Stomach (tissue), 8 donors: ENCODE measurements at regions not wholly inside any gene's neighbourhood (a gene's known extent, or its start where the extent isn't known, plus 50 kb on each side); places are given as distances from the start of the nearest gene placed in this dataset.
A peak's percentile ranks its signal among the peaks of the same experiment; 100 is the strongest.

Experiments used
- DNase-seq, 2 donors: peaks; one replicate each; pipeline versions ENCODE4 v3.0.0 to v3.0.0-alpha.2; 2013 to 2019
- H3K27ac ChIP-seq, 5 donors: fragments of 200-600 bp in 4 of 5; sonication (generic) in 4 of 5; one replicate each; pipeline ENCODE4 v1.5.1; 2013 to 2019; ENCODE audit warnings: mild to moderate bottlenecking in 1 of 5, moderate library complexity in 1 of 5
- H3K27me3 ChIP-seq, 3 donors: fragments of 200-600 bp; sonication (generic); one replicate each; pipeline ENCODE4 v1.5.1; 2017 to 2019; ENCODE audit warnings: mixed run types in 1 of 3
- H3K36me3 ChIP-seq, 4 donors: fragments of 200-600 bp; sonication (generic); 1 replicate in 3 of 4; 2 replicates in 1 of 4; pipeline ENCODE4 v1.5.1; 2016 to 2019
- H3K4me1 ChIP-seq, 4 donors: fragments of 200-600 bp; sonication (generic); one replicate each; pipeline ENCODE4 v1.5.1; 2016 to 2019
- H3K4me3 ChIP-seq, 4 donors: fragments of 200-600 bp; sonication (generic) in 3 of 4; one replicate each; pipeline ENCODE4 v1.5.1; 2016 to 2019; ENCODE audit warnings: mild to moderate bottlenecking in 1 of 4
- H3K9me3 ChIP-seq, 4 donors: fragments of 200-600 bp; sonication (generic); one replicate each; pipeline ENCODE4 v1.5.1; 2016 to 2019
- EP300 ChIP-seq: sonication (generic); formaldehyde crosslinking; IDR thresholded peaks from one replicate; pipeline ENCODE4 v1.6.1; 2017; ENCODE audit warnings: antibody characterized with exemption
- POLR2A ChIP-seq, 4 donors: fragments of 450-650 bp; IDR thresholded peaks; one replicate each; pipeline ENCODE4 v1.6.1; 2016; ENCODE audit warnings: antibody characterized with exemption in 4 of 4, control low read depth in 2 of 4, mild to moderate bottlenecking in 1 of 4, moderate library complexity in 1 of 4
- POLR2AphosphoS5 ChIP-seq, 3 donors: sonication (generic); formaldehyde crosslinking; IDR thresholded peaks; one replicate each; pipeline ENCODE4 v1.6.1; 2016; ENCODE audit warnings: antibody characterized with exemption in 3 of 3
- WGBS, 5 donors: extraction: QIAGEN DNeasy Blood & Tissue Kit in 3 of 5; methylation state at CpG; one replicate each; pipeline versions ENCODE4 v1.1.5 to v1.1.7; 2013 to 2018; 5-methylcytosine and 5-hydroxymethylcytosine counted together
- intact Hi-C: fragments of 100-400 bp; cut with DNase I; formaldehyde crosslinking; loops from one replicate; pipeline ENCODE4 v1.15.1; 2023; ENCODE audit warnings: low total_unique reads
- TF ChIP-seq, protein P1 (sequence below), 7 experiments: fragments of 450-650 bp in 4 of 7; fragments of 200-600 bp in 3 of 7; sonication (generic) in 3 of 7; IDR thresholded peaks; one replicate each; pipeline ENCODE4 v1.5.1; 2016 to 2019; ENCODE audit warnings: antibody characterized with exemption in 7 of 7, control low read depth in 2 of 7, mild to moderate bottlenecking in 1 of 7
- donor health status: healthy with polysubstance abuse.
- donor health status: Bipolar disorder and iron deficiency.
- donor health status: healthy.

DNA sequence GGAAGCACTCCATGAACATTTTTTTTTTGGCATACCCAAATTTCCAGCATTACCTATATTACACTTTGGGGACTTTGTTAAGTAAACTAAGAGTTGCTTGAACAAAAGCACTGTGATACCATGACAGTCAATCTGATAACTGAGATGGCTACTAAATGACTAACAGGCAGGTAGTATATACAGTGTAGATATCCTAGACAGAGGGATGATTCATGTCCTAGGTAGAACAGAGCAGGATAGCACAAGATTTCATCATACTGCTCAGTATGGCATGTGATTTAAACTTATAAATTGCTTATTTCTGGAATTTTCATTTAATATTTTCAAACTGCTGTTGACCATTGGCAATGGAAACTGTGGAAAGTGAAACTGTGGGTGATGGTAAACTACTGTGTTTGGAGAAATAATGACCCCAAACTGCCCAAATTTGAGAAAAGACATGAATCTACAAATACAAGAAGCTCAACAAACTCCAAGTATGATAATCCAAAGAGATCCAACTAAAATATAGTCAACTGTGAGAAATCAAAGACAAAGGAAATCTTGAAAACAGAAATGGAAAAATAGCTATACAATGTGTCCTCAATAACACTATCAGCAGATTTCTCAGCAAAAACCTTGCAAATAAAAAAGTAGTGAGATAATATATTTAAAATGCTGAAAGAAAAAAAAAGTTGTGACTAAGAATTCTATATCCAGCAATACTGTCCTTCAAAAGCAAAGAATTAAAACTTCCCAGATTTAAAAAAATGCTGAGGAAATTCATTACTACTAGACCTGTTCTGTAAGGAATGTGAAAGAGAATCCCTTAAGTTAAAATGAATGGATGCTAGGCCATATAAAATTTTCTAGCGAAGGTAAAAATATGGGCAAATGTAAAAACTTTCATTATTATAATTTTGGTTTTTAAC, 410.4 kb downstream of the DUSP10 start:
- Histone ChIP-seq H3K36me3 (no peaks in the 10 kb centered on the region), H3K4me3 (no peak overlapping the region), H3K27me3 (no peaks in the 10 kb centered on the region), H3K9me3 (peaks cover 0 to 33% (median 11%) of the 10 kb centered on the region in 4 donors), H3K27ac (no peak overlapping the region), H3K4me1 (peaks cover 0 to 27% (median 4%) of the 10 kb centered on the region in 4 donors)
- TF ChIP-seq EP300 (no peak), POLR2A (IDR thresholded peaks at IDR 0.05) (no peak), POLR2AphosphoS5 (IDR thresholded peaks at IDR 0.05) (no peak)
- TF ChIP-seq, protein P1, sequence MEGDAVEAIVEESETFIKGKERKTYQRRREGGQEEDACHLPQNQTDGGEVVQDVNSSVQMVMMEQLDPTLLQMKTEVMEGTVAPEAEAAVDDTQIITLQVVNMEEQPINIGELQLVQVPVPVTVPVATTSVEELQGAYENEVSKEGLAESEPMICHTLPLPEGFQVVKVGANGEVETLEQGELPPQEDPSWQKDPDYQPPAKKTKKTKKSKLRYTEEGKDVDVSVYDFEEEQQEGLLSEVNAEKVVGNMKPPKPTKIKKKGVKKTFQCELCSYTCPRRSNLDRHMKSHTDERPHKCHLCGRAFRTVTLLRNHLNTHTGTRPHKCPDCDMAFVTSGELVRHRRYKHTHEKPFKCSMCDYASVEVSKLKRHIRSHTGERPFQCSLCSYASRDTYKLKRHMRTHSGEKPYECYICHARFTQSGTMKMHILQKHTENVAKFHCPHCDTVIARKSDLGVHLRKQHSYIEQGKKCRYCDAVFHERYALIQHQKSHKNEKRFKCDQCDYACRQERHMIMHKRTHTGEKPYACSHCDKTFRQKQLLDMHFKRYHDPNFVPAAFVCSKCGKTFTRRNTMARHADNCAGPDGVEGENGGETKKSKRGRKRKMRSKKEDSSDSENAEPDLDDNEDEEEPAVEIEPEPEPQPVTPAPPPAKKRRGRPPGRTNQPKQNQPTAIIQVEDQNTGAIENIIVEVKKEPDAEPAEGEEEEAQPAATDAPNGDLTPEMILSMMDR (IDR thresholded peaks at IDR 0.05), result no peak
- no peak for DNase-seq
- intact Hi-C loops, result no loop called here
- WGBS, 5 donors, result 90 to 98% (median 95%) methylated on average over 1 of the region's 1 CpG

GRCh38 chr1:221334062-221334461, 407.8 kb downstream of the DUSP10 start:
- TF ChIP-seq EP300 (no peak), POLR2AphosphoS5 (IDR thresholded peaks at IDR 0.05) (no peak)
- TF ChIP-seq, protein P1 (IDR thresholded peaks at IDR 0.05), result no peak
- Histone ChIP-seq H3K27ac (peak overlapping the region in 4 of 5 donors; percentile 46 to 70 (median 50)), H3K36me3 (no peaks in the 10 kb centered on the region), H3K4me3 (no peak overlapping the region), H3K4me1 (peaks cover 0 to 27% (median 4%) of the 10 kb centered on the region in 4 donors), H3K9me3 (peaks cover 0 to 33% (median 11%) of the 10 kb centered on the region in 4 donors), H3K27me3 (no peaks in the 10 kb centered on the region)
- WGBS, 5 donors, result 8 to 41% (median 18%) methylated on average over 2 of the region's 2 CpGs
- intact Hi-C loops, result no loop called here
- DNase-seq, result peak in 1 of 2 donors; percentile 38

GRCh38 chr1:221335161-221336101, 406.5 kb downstream of the DUSP10 start:
- H3K9me3 ChIP-seq, result peaks cover 0 to 27% (median 11%) of the 10 kb centered on the region in 4 donors
- whole genome bisulfite sequencing, 5 donors, result 21 to 34% (median 28%) methylated on average over 5 of the region's 5 CpGs
- H3K36me3 ChIP-seq, result no peaks in the 10 kb centered on the region
- TF ChIP-seq, protein P1 (IDR thresholded peaks at IDR 0.05), result no peak
- no peak for TF ChIP-seq POLR2AphosphoS5 (IDR thresholded peaks at IDR 0.05)
- TF ChIP-seq EP300, result no peak
- intact Hi-C loops, result no loop called here
- H3K4me3 ChIP-seq, result no peak overlapping the region
- H3K27me3 ChIP-seq, result no peaks in the 10 kb centered on the region
- peaks cover 0 to 27% (median 4%) of the 10 kb centered on the region in 4 donors for H3K4me1 ChIP-seq
- H3K27ac ChIP-seq, result peak overlapping the region; percentile 43 to 70 (median 51)
- peak in 1 of 2 donors; percentile 32 for DNase-seq

- H3K9me3 ChIP-seq, result peaks cover 0 to 20% (median 8%) of the 10 kb centered on the region in 4 donors
- 58 to 75% (median 64%) methylated on average over 2 of the region's 2 CpGs for WGBS, 5 donors
- no peak overlapping the region for H3K4me3 ChIP-seq
- H3K27ac ChIP-seq, result peak overlapping the region in 4 of 5 donors; percentile 46 to 70 (median 55)
- no peak for DNase-seq
- peaks cover 0 to 27% (median 4%) of the 10 kb centered on the region in 4 donors for H3K4me1 ChIP-seq
- no peak for TF ChIP-seq EP300
- no peak for TF ChIP-seq POLR2A (IDR thresholded peaks at IDR 0.05)
- TF ChIP-seq, protein P1 (IDR thresholded peaks at IDR 0.05), result no peak
- TF ChIP-seq POLR2AphosphoS5 (IDR thresholded peaks at IDR 0.05), result no peak
- H3K27me3 ChIP-seq, result no peaks in the 10 kb centered on the region
- no peaks in the 10 kb centered on the region for H3K36me3 ChIP-seq
- intact Hi-C loops, result no loop called here
Measured at GRCh38 chr1:221336126-221336525, 405.8 kb downstream of the DUSP10 start.
